NCI-H82 treated with DMSO at 0.1 percent for 48 hours (cell line): ENCODE measurements at regions not wholly inside any gene's neighbourhood (a gene's known extent, or its start where the extent isn't known, plus 50 kb on each side); places are given as distances from the start of the nearest gene placed in this dataset.

Source experiments
- DNase-seq: peaks from one replicate; lab custom pipeline; 2025; ENCODE audit not compliant: unreplicated experiment; lab: John Stamatoyannopoulos, UW

DNA sequence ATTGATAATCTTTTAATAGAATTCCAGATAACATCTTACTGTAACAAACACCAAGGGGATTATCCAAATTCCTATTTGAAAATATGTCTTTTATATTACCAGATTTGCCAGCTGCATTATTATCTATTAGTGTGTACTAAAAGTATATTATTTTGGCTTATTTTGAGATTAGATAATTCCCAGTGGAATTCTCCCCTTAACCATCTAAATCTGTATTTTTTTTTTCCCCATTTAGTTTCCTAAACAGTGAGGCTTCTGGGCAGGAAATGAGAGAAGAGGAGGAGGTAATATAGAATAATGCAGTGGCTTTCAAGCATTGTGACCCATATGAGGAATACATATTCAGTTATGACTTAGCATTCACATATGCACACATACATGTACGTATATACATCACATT lies 53.5 kb upstream of the ABL1 start:
- DNase-seq, result no peak

DNA sequence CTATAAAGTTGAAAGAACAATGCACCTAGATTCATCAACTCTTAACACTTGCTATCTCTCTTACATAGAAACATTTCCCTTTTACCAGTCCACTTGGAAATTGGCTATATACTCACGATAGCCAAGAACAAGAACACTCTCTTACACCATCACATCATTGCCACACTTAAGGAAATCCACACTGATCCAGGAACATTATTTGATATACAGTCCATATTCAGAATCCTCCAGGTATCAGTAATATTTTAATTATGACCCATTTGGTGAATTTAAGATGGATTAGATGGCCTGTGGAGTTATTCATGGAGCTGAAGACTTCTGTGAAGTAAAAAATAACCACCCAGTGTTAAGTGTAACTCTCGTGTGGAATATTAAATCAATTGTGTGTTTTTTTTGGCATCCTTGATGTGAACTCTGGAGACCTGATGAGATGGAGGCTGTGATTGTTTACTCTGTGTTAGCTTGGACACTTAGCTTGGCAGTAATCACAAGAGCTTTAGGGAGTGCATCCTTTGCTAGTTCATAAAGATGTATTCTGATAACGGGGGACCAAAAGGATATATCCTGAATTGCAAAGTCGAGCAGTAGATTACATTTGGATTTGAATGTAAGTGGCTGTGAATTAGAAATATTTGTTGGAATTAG lies 52.0 kb upstream of the ABL1 start:
- no peak for DNase-seq

DNA sequence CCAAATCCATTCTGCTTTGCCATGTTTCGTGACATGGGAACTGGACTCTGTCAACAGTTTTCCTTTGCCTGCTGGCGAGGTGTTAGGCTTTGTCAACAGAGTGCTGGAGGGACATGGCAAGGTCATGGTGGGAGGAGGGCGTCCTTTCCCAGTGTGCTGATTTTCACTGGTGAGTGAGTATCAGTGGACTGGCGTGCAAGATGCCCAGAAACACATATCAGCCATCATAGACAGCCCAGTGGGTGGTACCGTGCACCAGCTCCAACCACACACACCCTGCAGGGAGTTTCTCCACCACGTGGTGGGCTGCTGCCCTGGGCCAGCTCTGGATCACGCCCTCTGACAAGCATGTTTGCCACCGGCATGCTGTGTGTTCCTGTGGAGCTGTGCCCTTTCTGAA lies 50.0 kb upstream of the ABL1 start:
- no peak for DNase-seq
